Urothelium cell line (cell line): ENCODE measurements at regions not wholly inside any gene's neighbourhood (a gene's known extent, or its start where the extent isn't known, plus 50 kb on each side); places are given as distances from the start of the nearest gene placed in this dataset.

Experiments
- DNase-seq: peaks from one replicate; pipeline ENCODE4 v3.0.0; 2011; ENCODE audit warnings: low spot score, mixed read lengths
- FAIRE-seq: peaks from 2 replicates; lab custom pipeline; 2011; peaks lifted over from hg19 to GRCh38; lab: Jason Lieb, UNC

GRCh38 chr13:31049833-31050232, 111.9 kb downstream of the HSPH1 start:
- FAIRE-seq = no peak

GRCh38 chr13:31049083-31049482, 112.6 kb downstream of the HSPH1 start:
- FAIRE-seq (no peak), DNase-seq (no peak)

More at GRCh38 chr13:31049833-31050232, 111.9 kb downstream of the HSPH1 start:
- no peak for DNase-seq

GRCh38 chr13:31048521-31048920, 113.2 kb downstream of the HSPH1 start:
- peak; percentile 23 for DNase-seq
- no peak for FAIRE-seq

- DNase-seq (no peak), FAIRE-seq (no peak)
Measured at GRCh38 chr13:31046711-31047279, 114.3 kb downstream of the TEX26 start.

GRCh38 chr13:31045286-31046081, 113.0 kb downstream of the TEX26 start:
- DNase-seq (peak; percentile 76), FAIRE-seq (peak; percentile 17)

GRCh38 chr13:31044364-31045285, 112.2 kb downstream of the TEX26 start:
- DNase-seq (peak; percentile 69), FAIRE-seq (no peak)

GRCh38 chr13:31043957-31044356, 111.5 kb downstream of the TEX26 start:
- no peak for DNase-seq
- no peak for FAIRE-seq

GRCh38 chr13:31042481-31043165, 110.2 kb downstream of the TEX26 start:
- FAIRE-seq = peak; percentile 50
- no peak for DNase-seq

GRCh38 chr13:31042049-31042448, 109.6 kb downstream of the TEX26 start:
- DNase-seq (no peak), FAIRE-seq (no peak)

- DNase-seq (peak; percentile 62), FAIRE-seq (no peak)
Measured at GRCh38 chr13:31038834-31039552, 106.5 kb downstream of the TEX26 start.

- DNase-seq = no peak
- no peak for FAIRE-seq
Measured at GRCh38 chr13:31037874-31038500, 105.5 kb downstream of the TEX26 start.

- FAIRE-seq = no peak
- DNase-seq = no peak
Measured at GRCh38 chr13:31036731-31037695, 104.6 kb downstream of the TEX26 start.

GRCh38 chr13:31035185-31035965, 102.9 kb downstream of the TEX26 start:
- FAIRE-seq = no peak
- no peak for DNase-seq

GRCh38 chr13:31032528-31033113, 100.2 kb downstream of the TEX26 start:
- FAIRE-seq (no peak), DNase-seq (no peak)

- FAIRE-seq (no peak), DNase-seq (no peak)
Measured at GRCh38 chr13:31031482-31031881, 99.0 kb downstream of the TEX26 start.

- DNase-seq = peak; percentile 18
Measured at GRCh38 chr13:31029102-31029501, 96.6 kb downstream of the TEX26 start.

GRCh38 chr13:31027136-31027535, 94.7 kb downstream of the TEX26 start:
- DNase-seq = no peak
- no peak for FAIRE-seq

More at GRCh38 chr13:31029102-31029501, 96.6 kb downstream of the TEX26 start:
- FAIRE-seq = no peak
